LNCaP clone FGC (cell line): ENCODE measurements at regions not wholly inside any gene's neighbourhood (a gene's known extent, or its start where the extent isn't known, plus 50 kb on each side); places are given as distances from the start of the nearest gene placed in this dataset.
A peak's percentile ranks its signal among the peaks of the same experiment; 100 is the strongest.

Experiments used
- DNase-seq: peaks from one replicate; pipeline ENCODE4 v3.0.0-alpha.2; 2011; ENCODE audit warnings: low read depth
- H3K4me3 ChIP-seq: 2 replicates; pipeline ENCODE4 v1.5.1; 2011; ENCODE audit warnings: mild to moderate bottlenecking, low read depth, low read length, control low read depth
- CTCF ChIP-seq: IDR thresholded peaks from 2 replicates; pipeline ENCODE4 v1.5.1; 2012; ENCODE audit warnings: mild to moderate bottlenecking; ENCODE audit not compliant: control insufficient read depth, insufficient read depth; ENCODE audit errors: extremely low read depth

GRCh38 chr21:16046656-16047330, 317.0 kb downstream of the USP25 start:
- no peak for TF ChIP-seq CTCF
- H3K4me3 ChIP-seq, result no peak overlapping the region
- no peak for DNase-seq

- no peak for DNase-seq
- H3K4me3 ChIP-seq, result no peak overlapping the region
- no peak for TF ChIP-seq CTCF
These were observed 318.1 kb downstream of the USP25 start for GRCh38 chr21:16047904-16048303.

- TF ChIP-seq CTCF, result no peak
- no peak for DNase-seq
- H3K4me3 ChIP-seq, result no peak overlapping the region
These were observed 325.2 kb downstream of the USP25 start for GRCh38 chr21:16055014-16055413.

GRCh38 chr21:16058896-16059295, 329.1 kb downstream of the USP25 start:
- H3K4me3 ChIP-seq, result no peak overlapping the region
- DNase-seq, result no peak
- TF ChIP-seq CTCF, result no peak

- no peak overlapping the region for H3K4me3 ChIP-seq
- no peak for DNase-seq
- no peak for TF ChIP-seq CTCF
These were observed 330.2 kb downstream of the USP25 start for GRCh38 chr21:16059981-16060380.

- TF ChIP-seq CTCF, result no peak
- DNase-seq, result no peak
- H3K4me3 ChIP-seq, result no peak overlapping the region
These were observed 331.4 kb downstream of the USP25 start for GRCh38 chr21:16061194-16061593.

- no peak for TF ChIP-seq CTCF
- DNase-seq, result no peak
- H3K4me3 ChIP-seq, result peak overlapping the region; percentile 37
These were observed 339.7 kb downstream of the USP25 start for GRCh38 chr21:16069178-16070112.
